Breast epithelium (tissue), 4 donors: ENCODE measurements at regions not wholly inside any gene's neighbourhood (a gene's known extent, or its start where the extent isn't known, plus 50 kb on each side); places are given as distances from the start of the nearest gene placed in this dataset.

Source experiments
- DNase-seq, 2 donors: peaks; one replicate each; pipeline ENCODE4 v3.0.0-alpha.2; 2019; ENCODE audit warnings: low spot score in 2 of 2
- H3K27ac ChIP-seq, 2 donors: fragments of 200-600 bp; sonication (generic) in 1 of 2; one replicate each; pipeline ENCODE4 v1.5.1; 2016 to 2019; ENCODE audit warnings: mild to moderate bottlenecking in 1 of 2
- H3K27me3 ChIP-seq, 2 donors: fragments of 200-600 bp; sonication (generic) in 1 of 2; one replicate each; pipeline versions ENCODE4 v1.5.1 to v1.6.0; 2017 to 2019; ENCODE audit warnings: control low read depth in 1 of 2, mild to moderate bottlenecking in 1 of 2
- H3K36me3 ChIP-seq: fragments of 200-600 bp; one replicate; pipeline ENCODE4 v1.5.1; 2019
- H3K4me1 ChIP-seq, 2 donors: fragments of 200-600 bp; sonication (generic); one replicate each; pipeline ENCODE4 v1.5.1; 2016 to 2019; ENCODE audit warnings: control low read depth in 1 of 2
- H3K4me3 ChIP-seq, 3 donors: fragments of 200-600 bp; sonication (generic); 1 replicate in 2 of 3; 2 replicates in 1 of 3; pipeline ENCODE4 v1.5.1; 2016 to 2019; ENCODE audit warnings: mild to moderate bottlenecking in 3 of 3, moderate library complexity in 2 of 3
- H3K9me3 ChIP-seq, 2 donors: fragments of 200-600 bp; sonication (generic) in 1 of 2; one replicate each; pipeline ENCODE4 v1.5.1; 2016 to 2019; ENCODE audit warnings: control low read depth in 1 of 2
- CTCF ChIP-seq, 3 donors: fragments of 450-650 bp; IDR thresholded peaks; one replicate each; pipeline ENCODE4 v1.5.1; 2016 to 2017; ENCODE audit warnings: antibody characterized with exemption in 3 of 3, mild to moderate bottlenecking in 3 of 3, moderate library complexity in 3 of 3
- POLR2A ChIP-seq: fragments of 450-650 bp; IDR thresholded peaks from one replicate; pipeline ENCODE4 v1.6.1; 2016; ENCODE audit warnings: antibody characterized with exemption, mild to moderate bottlenecking, moderate library complexity
- POLR2AphosphoS5 ChIP-seq, 3 donors: sonication (generic); formaldehyde crosslinking; IDR thresholded peaks; one replicate each; pipeline ENCODE4 v1.6.1; 2017; ENCODE audit warnings: antibody characterized with exemption in 3 of 3
- intact Hi-C: fragments of 100-400 bp; cut with DNase I; formaldehyde crosslinking; loops from one replicate; pipeline ENCODE4 v1.15.1; 2023; ENCODE audit warnings: low total_unique reads

- no peak overlapping the region for H3K27ac ChIP-seq
- no peak for DNase-seq
- TF ChIP-seq CTCF (IDR thresholded peaks at IDR 0.05) (no peak), POLR2AphosphoS5 (IDR thresholded peaks at IDR 0.05) (no peak), POLR2A (no peak)
Observed at GRCh38 chr5:8864053-8864452, 681.8 kb downstream of the SEMA5A start.

GRCh38 chr5:8865266-8865665 is 680.6 kb downstream of the SEMA5A start:
- no peaks in the 10 kb centered on the region for H3K36me3 ChIP-seq
- intact Hi-C loops: no loop called here
- no peak for DNase-seq
- no peak overlapping the region for H3K27ac ChIP-seq
- H3K9me3 ChIP-seq: peaks cover 0 to 5% of the 10 kb centered on the region in 2 donors
- no peak overlapping the region for H3K4me3 ChIP-seq
- no peaks in the 10 kb centered on the region for H3K4me1 ChIP-seq
- TF ChIP-seq POLR2A (no peak), POLR2AphosphoS5 (IDR thresholded peaks at IDR 0.05) (no peak), CTCF (IDR thresholded peaks at IDR 0.05) (no peak)
- H3K27me3 ChIP-seq: no peaks in the 10 kb centered on the region

More at GRCh38 chr5:8864053-8864452, 681.8 kb downstream of the SEMA5A start:
- H3K36me3 ChIP-seq: no peaks in the 10 kb centered on the region
- no peaks in the 10 kb centered on the region for H3K27me3 ChIP-seq
- no peaks in the 10 kb centered on the region for H3K4me1 ChIP-seq
- H3K9me3 ChIP-seq: peaks cover 0 to 5% of the 10 kb centered on the region in 2 donors
- H3K4me3 ChIP-seq: no peak overlapping the region
- intact Hi-C loops: no loop called here

- intact Hi-C loops: no loop called here
Observed at GRCh38 chr5:8865686-8866374, 680.0 kb downstream of the SEMA5A start.

GRCh38 chr5:8868283-8868682 is 677.6 kb downstream of the SEMA5A start:
- H3K36me3 ChIP-seq: no peaks in the 10 kb centered on the region
- intact Hi-C loops: no loop called here

More at GRCh38 chr5:8865686-8866374, 680.0 kb downstream of the SEMA5A start:
- Histone ChIP-seq H3K9me3 (peaks cover 0 to 5% of the 10 kb centered on the region in 2 donors), H3K4me3 (no peak overlapping the region), H3K27me3 (no peaks in the 10 kb centered on the region), H3K36me3 (no peaks in the 10 kb centered on the region), H3K4me1 (no peaks in the 10 kb centered on the region), H3K27ac (no peak overlapping the region)
- no peak for DNase-seq
- TF ChIP-seq POLR2A (no peak), CTCF (IDR thresholded peaks at IDR 0.05) (no peak), POLR2AphosphoS5 (IDR thresholded peaks at IDR 0.05) (no peak)

More at GRCh38 chr5:8868283-8868682, 677.6 kb downstream of the SEMA5A start:
- no peak for TF ChIP-seq POLR2AphosphoS5 (IDR thresholded peaks at IDR 0.05)
- no peak for TF ChIP-seq CTCF (IDR thresholded peaks at IDR 0.05)
- TF ChIP-seq POLR2A: no peak
- Histone ChIP-seq H3K27ac (no peak overlapping the region), H3K4me3 (no peak overlapping the region), H3K4me1 (no peaks in the 10 kb centered on the region), H3K27me3 (no peaks in the 10 kb centered on the region), H3K9me3 (peaks cover 0 to 5% of the 10 kb centered on the region in 2 donors)
- DNase-seq: no peak
